ENCODE measurements at regions not wholly inside any gene's neighbourhood (a gene's known extent, or its start where the extent isn't known, plus 50 kb on each side); places are given as distances from the start of the nearest gene placed in this dataset.

DNA sequence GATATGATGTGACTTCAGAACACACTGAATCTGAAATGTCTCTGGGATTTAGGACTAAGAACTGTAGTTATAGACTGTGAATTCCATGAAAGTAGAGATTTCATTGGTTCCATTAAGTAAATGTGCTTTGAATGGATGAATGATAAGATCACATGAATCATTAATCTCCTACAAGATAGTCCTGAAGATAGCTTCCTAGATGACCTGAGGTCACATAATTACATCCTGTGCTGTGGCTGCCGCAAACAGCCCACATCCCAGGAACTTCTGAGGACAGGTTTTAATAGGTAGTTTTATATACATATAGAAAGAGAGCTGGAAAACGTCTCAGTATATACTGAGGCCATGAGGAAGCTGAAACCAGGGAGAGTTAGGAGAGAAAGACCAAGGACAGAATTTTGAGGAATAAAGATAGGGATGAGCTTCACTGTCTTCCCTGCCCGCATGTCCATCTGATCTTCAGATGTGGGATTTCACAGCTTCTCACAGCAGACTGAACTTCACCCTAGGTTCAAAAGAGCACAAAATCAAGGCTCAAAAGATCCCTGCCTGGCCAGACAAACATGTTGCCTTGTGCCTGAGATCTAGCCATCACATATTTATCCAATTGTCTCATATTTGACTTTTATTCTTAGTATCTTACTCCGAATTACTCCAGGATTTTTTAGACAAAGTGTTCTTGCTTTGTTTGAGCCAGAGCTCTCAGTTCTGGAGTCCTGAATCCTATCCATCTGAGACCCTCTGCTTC lies 188.2 kb downstream of the IRS1 start:
- 74 to 76% methylated on average over 4 of the region's 4 CpGs for WGBS, 2 donors
- H3K27ac ChIP-seq (ENCODE audit: low read depth in 2 of 2, low read length in 1 of 2) = no peak overlapping the region
- no peak overlapping the region for H3K4me3 ChIP-seq (ENCODE audit: low read depth in 1 of 2, low read length in 2 of 2)
- H3K27me3 ChIP-seq (ENCODE audit: control insufficient read depth in 1 of 2, insufficient read depth in 2 of 2, low read length in 2 of 2) = no peaks in the 10 kb centered on the region
- H3K36me3 ChIP-seq (ENCODE audit: control insufficient read depth in 2 of 2, insufficient read depth in 2 of 2, low read length in 1 of 2) = no peaks in the 10 kb centered on the region
- no peaks in the 10 kb centered on the region for H3K4me1 ChIP-seq (ENCODE audit: control insufficient read depth in 2 of 2, insufficient read depth in 2 of 2, low read length in 1 of 2)
- H3K9me3 ChIP-seq (ENCODE audit: control insufficient read depth in 2 of 2, insufficient read depth in 1 of 2, low read depth in 1 of 2, low read length in 1 of 2) = no peaks in the 10 kb centered on the region

- H3K36me3 ChIP-seq (ENCODE audit: control insufficient read depth in 2 of 2, insufficient read depth in 2 of 2, low read length in 1 of 2) = no peaks in the 10 kb centered on the region
- no peak overlapping the region for H3K27ac ChIP-seq (ENCODE audit: low read depth in 2 of 2, low read length in 1 of 2)
- WGBS, 2 donors = 57 to 60% methylated on average over 1 of the region's 1 CpG
- no peak overlapping the region for H3K4me3 ChIP-seq (ENCODE audit: low read depth in 1 of 2, low read length in 2 of 2)
- no peaks in the 10 kb centered on the region for H3K4me1 ChIP-seq (ENCODE audit: control insufficient read depth in 2 of 2, insufficient read depth in 2 of 2, low read length in 1 of 2)
- no peaks in the 10 kb centered on the region for H3K9me3 ChIP-seq (ENCODE audit: control insufficient read depth in 2 of 2, insufficient read depth in 1 of 2, low read depth in 1 of 2, low read length in 1 of 2)
- no peaks in the 10 kb centered on the region for H3K27me3 ChIP-seq (ENCODE audit: control insufficient read depth in 1 of 2, insufficient read depth in 2 of 2, low read length in 2 of 2)
Observed at GRCh38 chr2:226609366-226609765, 190.3 kb downstream of the IRS1 start.

GRCh38 chr2:226608451-226608850 lies 191.2 kb downstream of the IRS1 start:
- H3K4me3 ChIP-seq (ENCODE audit: low read depth in 1 of 2, low read length in 2 of 2) = no peak overlapping the region
- H3K9me3 ChIP-seq (ENCODE audit: control insufficient read depth in 2 of 2, insufficient read depth in 1 of 2, low read depth in 1 of 2, low read length in 1 of 2) = no peaks in the 10 kb centered on the region
- no peak overlapping the region for H3K27ac ChIP-seq (ENCODE audit: low read depth in 2 of 2, low read length in 1 of 2)
- no peaks in the 10 kb centered on the region for H3K4me1 ChIP-seq (ENCODE audit: control insufficient read depth in 2 of 2, insufficient read depth in 2 of 2, low read length in 1 of 2)
- WGBS, 2 donors = 65 to 74% methylated on average over 5 of the region's 5 CpGs
- H3K36me3 ChIP-seq (ENCODE audit: control insufficient read depth in 2 of 2, insufficient read depth in 2 of 2, low read length in 1 of 2) = no peaks in the 10 kb centered on the region
- H3K27me3 ChIP-seq (ENCODE audit: control insufficient read depth in 1 of 2, insufficient read depth in 2 of 2, low read length in 2 of 2) = no peaks in the 10 kb centered on the region

DNA sequence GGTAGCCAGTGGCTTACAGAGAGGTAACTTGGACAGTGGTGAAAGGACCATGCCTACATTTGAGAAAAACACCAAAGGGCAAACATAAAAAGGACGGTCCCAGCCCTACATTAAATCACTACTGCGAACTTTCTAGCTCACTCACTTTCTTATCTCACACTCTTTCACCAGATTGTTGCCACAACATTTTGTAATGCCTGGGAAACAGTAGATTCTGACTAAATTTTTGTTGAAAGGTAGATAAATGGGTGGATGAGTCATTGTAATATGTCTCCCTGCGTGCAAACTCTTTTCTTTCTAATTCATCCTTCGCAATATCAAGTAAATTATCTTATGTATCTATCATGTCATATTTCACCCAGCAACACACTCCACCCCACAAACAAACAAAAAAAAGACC lies 192.2 kb downstream of the IRS1 start:
- Histone ChIP-seq H3K4me3 (ENCODE audit: low read depth in 1 of 2, low read length in 2 of 2) (no peak overlapping the region), H3K27me3 (ENCODE audit: control insufficient read depth in 1 of 2, insufficient read depth in 2 of 2, low read length in 2 of 2) (no peaks in the 10 kb centered on the region), H3K27ac (ENCODE audit: low read depth in 2 of 2, low read length in 1 of 2) (no peak overlapping the region), H3K9me3 (ENCODE audit: control insufficient read depth in 2 of 2, insufficient read depth in 1 of 2, low read depth in 1 of 2, low read length in 1 of 2) (no peaks in the 10 kb centered on the region), H3K4me1 (ENCODE audit: control insufficient read depth in 2 of 2, insufficient read depth in 2 of 2, low read length in 1 of 2) (no peaks in the 10 kb centered on the region), H3K36me3 (ENCODE audit: control insufficient read depth in 2 of 2, insufficient read depth in 2 of 2, low read length in 1 of 2) (no peaks in the 10 kb centered on the region)
- 82 to 83% methylated on average over 4 of the region's 4 CpGs for WGBS, 2 donors

- 95 to 98% methylated on average over 2 of the region's 2 CpGs for WGBS, 2 donors
- Histone ChIP-seq H3K27me3 (ENCODE audit: control insufficient read depth in 1 of 2, insufficient read depth in 2 of 2, low read length in 2 of 2) (no peaks in the 10 kb centered on the region), H3K4me1 (ENCODE audit: control insufficient read depth in 2 of 2, insufficient read depth in 2 of 2, low read length in 1 of 2) (no peaks in the 10 kb centered on the region), H3K36me3 (ENCODE audit: control insufficient read depth in 2 of 2, insufficient read depth in 2 of 2, low read length in 1 of 2) (no peaks in the 10 kb centered on the region), H3K27ac (ENCODE audit: low read depth in 2 of 2, low read length in 1 of 2) (no peak overlapping the region), H3K4me3 (ENCODE audit: low read depth in 1 of 2, low read length in 2 of 2) (no peak overlapping the region), H3K9me3 (ENCODE audit: control insufficient read depth in 2 of 2, insufficient read depth in 1 of 2, low read depth in 1 of 2, low read length in 1 of 2) (no peaks in the 10 kb centered on the region)
Observed at GRCh38 chr2:226605642-226606041, 194.0 kb downstream of the IRS1 start.

DNA sequence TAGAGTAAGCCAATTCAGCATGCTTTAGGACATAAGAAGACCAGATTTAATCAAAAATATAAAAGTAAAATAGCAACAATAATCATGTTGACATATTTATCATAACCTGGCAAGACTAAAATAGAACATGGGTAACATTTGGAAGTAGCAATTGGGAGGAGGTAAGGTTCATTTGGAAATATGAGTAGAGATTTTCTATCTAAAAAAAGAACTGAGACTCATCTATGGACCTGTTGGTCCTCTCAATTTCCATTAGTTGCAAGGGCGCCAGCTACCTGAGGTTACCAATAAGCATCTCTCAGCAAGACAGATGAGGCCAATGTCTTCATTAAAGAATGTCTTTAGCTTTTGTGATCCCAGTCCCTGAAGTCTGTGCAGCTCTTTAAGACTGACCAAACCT lies 196.0 kb downstream of the IRS1 start:
- no peaks in the 10 kb centered on the region for H3K36me3 ChIP-seq (ENCODE audit: control insufficient read depth in 2 of 2, insufficient read depth in 2 of 2, low read length in 1 of 2)
- WGBS, 2 donors = 91 to 100% methylated on average over 1 of the region's 1 CpG
- no peaks in the 10 kb centered on the region for H3K27me3 ChIP-seq (ENCODE audit: control insufficient read depth in 1 of 2, insufficient read depth in 2 of 2, low read length in 2 of 2)
- no peaks in the 10 kb centered on the region for H3K9me3 ChIP-seq (ENCODE audit: control insufficient read depth in 2 of 2, insufficient read depth in 1 of 2, low read depth in 1 of 2, low read length in 1 of 2)
- no peak overlapping the region for H3K4me3 ChIP-seq (ENCODE audit: low read depth in 1 of 2, low read length in 2 of 2)
- no peak overlapping the region for H3K27ac ChIP-seq (ENCODE audit: low read depth in 2 of 2, low read length in 1 of 2)
- no peaks in the 10 kb centered on the region for H3K4me1 ChIP-seq (ENCODE audit: control insufficient read depth in 2 of 2, insufficient read depth in 2 of 2, low read length in 1 of 2)

GRCh38 chr2:226601881-226602662 lies 197.5 kb downstream of the IRS1 start:
- no peaks in the 10 kb centered on the region for H3K4me1 ChIP-seq (ENCODE audit: control insufficient read depth in 2 of 2, insufficient read depth in 2 of 2, low read length in 1 of 2)
- H3K27ac ChIP-seq (ENCODE audit: low read depth in 2 of 2, low read length in 1 of 2) = no peak overlapping the region
- WGBS, 2 donors = 76 to 77% methylated on average over 4 of the region's 4 CpGs
- no peaks in the 10 kb centered on the region for H3K36me3 ChIP-seq (ENCODE audit: control insufficient read depth in 2 of 2, insufficient read depth in 2 of 2, low read length in 1 of 2)
- H3K27me3 ChIP-seq (ENCODE audit: control insufficient read depth in 1 of 2, insufficient read depth in 2 of 2, low read length in 2 of 2) = no peaks in the 10 kb centered on the region
- H3K9me3 ChIP-seq (ENCODE audit: control insufficient read depth in 2 of 2, insufficient read depth in 1 of 2, low read depth in 1 of 2, low read length in 1 of 2) = no peaks in the 10 kb centered on the region
- H3K4me3 ChIP-seq (ENCODE audit: low read depth in 1 of 2, low read length in 2 of 2) = no peak overlapping the region

DNA sequence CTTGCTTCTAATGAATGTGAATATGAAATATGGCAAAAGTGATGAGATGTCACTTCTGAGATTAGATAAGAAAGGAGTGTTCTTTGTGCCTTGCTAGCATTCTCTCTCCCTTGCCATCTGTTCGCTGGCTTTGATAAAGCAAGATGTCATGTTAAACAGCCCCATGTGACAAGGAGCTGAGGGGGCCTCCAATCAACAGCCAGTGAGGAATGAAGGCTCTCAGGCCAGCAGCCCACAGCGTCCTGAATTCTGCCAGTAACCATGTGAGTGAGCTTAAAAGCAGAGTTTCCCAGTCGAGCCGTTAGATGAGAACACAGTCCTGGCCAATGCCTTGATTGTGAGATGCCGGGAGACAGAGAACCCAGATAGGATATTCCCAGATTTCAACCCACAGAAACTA lies 198.8 kb downstream of the IRS1 start:
- Histone ChIP-seq H3K27me3 (ENCODE audit: control insufficient read depth in 1 of 2, insufficient read depth in 2 of 2, low read length in 2 of 2) (no peaks in the 10 kb centered on the region), H3K36me3 (ENCODE audit: control insufficient read depth in 2 of 2, insufficient read depth in 2 of 2, low read length in 1 of 2) (no peaks in the 10 kb centered on the region), H3K27ac (ENCODE audit: low read depth in 2 of 2, low read length in 1 of 2) (no peak overlapping the region), H3K4me3 (ENCODE audit: low read depth in 1 of 2, low read length in 2 of 2) (no peak overlapping the region), H3K4me1 (ENCODE audit: control insufficient read depth in 2 of 2, insufficient read depth in 2 of 2, low read length in 1 of 2) (no peaks in the 10 kb centered on the region), H3K9me3 (ENCODE audit: control insufficient read depth in 2 of 2, insufficient read depth in 1 of 2, low read depth in 1 of 2, low read length in 1 of 2) (no peaks in the 10 kb centered on the region)
- WGBS, 2 donors = 85 to 87% methylated on average over 5 of the region's 5 CpGs

GRCh38 chr2:226600184-226600583 lies 199.4 kb downstream of the IRS1 start:
- H3K9me3 ChIP-seq (ENCODE audit: control insufficient read depth in 2 of 2, insufficient read depth in 1 of 2, low read depth in 1 of 2, low read length in 1 of 2) = no peaks in the 10 kb centered on the region
- no peaks in the 10 kb centered on the region for H3K4me1 ChIP-seq (ENCODE audit: control insufficient read depth in 2 of 2, insufficient read depth in 2 of 2, low read length in 1 of 2)
- no peaks in the 10 kb centered on the region for H3K36me3 ChIP-seq (ENCODE audit: control insufficient read depth in 2 of 2, insufficient read depth in 2 of 2, low read length in 1 of 2)
- H3K27me3 ChIP-seq (ENCODE audit: control insufficient read depth in 1 of 2, insufficient read depth in 2 of 2, low read length in 2 of 2) = no peaks in the 10 kb centered on the region
- 80 to 86% methylated on average over 5 of the region's 5 CpGs for WGBS, 2 donors
- no peak overlapping the region for H3K4me3 ChIP-seq (ENCODE audit: low read depth in 1 of 2, low read length in 2 of 2)
- H3K27ac ChIP-seq (ENCODE audit: low read depth in 2 of 2, low read length in 1 of 2) = no peak overlapping the region

GRCh38 chr2:226589043-226589442 lies 210.6 kb downstream of the IRS1 start:
- H3K4me1 ChIP-seq (ENCODE audit: control insufficient read depth in 2 of 2, insufficient read depth in 2 of 2, low read length in 1 of 2) = no peaks in the 10 kb centered on the region
- no peaks in the 10 kb centered on the region for H3K9me3 ChIP-seq (ENCODE audit: control insufficient read depth in 2 of 2, insufficient read depth in 1 of 2, low read depth in 1 of 2, low read length in 1 of 2)
- no peaks in the 10 kb centered on the region for H3K36me3 ChIP-seq (ENCODE audit: control insufficient read depth in 2 of 2, insufficient read depth in 2 of 2, low read length in 1 of 2)
- no peak overlapping the region for H3K4me3 ChIP-seq (ENCODE audit: low read depth in 1 of 2, low read length in 2 of 2)
- H3K27ac ChIP-seq (ENCODE audit: low read depth in 2 of 2, low read length in 1 of 2) = no peak overlapping the region
- no peaks in the 10 kb centered on the region for H3K27me3 ChIP-seq (ENCODE audit: control insufficient read depth in 1 of 2, insufficient read depth in 2 of 2, low read length in 2 of 2)
